ENCODE measurements at regions not wholly inside any gene's neighbourhood (a gene's known extent, or its start where the extent isn't known, plus 50 kb on each side); places are given as distances from the start of the nearest gene placed in this dataset.
"Not testable (repeated sequence)": the region's sequence is repeated elsewhere in the genome, so short reads cannot be mapped to it uniquely, and the experiment has no call there.

GRCh38 chr2:154507186-154507585, 191.3 kb upstream of the KCNJ3 start:
- no peaks in the 10 kb centered on the region for H3K27me3 Mint-ChIP-seq
- H3K4me3 Mint-ChIP-seq: no peak overlapping the region
- H3K9me3 Mint-ChIP-seq: peaks cover 2% of the 10 kb centered on the region
- H3K4me1 Mint-ChIP-seq: no peaks in the 10 kb centered on the region
- H3K27ac Mint-ChIP-seq: no peak overlapping the region
- CTCF ChIA-PET: no interaction called here
- no peak for DNase-seq
- no peaks in the 10 kb centered on the region for H3K36me3 Mint-ChIP-seq

GRCh38 chr2:154518872-154519271, 179.6 kb upstream of the KCNJ3 start:
- H3K36me3 Mint-ChIP-seq: no peaks in the 10 kb centered on the region
- DNase-seq: no peak
- no peaks in the 10 kb centered on the region for H3K4me1 Mint-ChIP-seq
- peaks cover 2% of the 10 kb centered on the region for H3K9me3 Mint-ChIP-seq
- CTCF ChIA-PET: no interaction called here
- H3K4me3 Mint-ChIP-seq: no peak overlapping the region
- H3K27me3 Mint-ChIP-seq: no peaks in the 10 kb centered on the region
- H3K27ac Mint-ChIP-seq: no peak overlapping the region

DNA sequence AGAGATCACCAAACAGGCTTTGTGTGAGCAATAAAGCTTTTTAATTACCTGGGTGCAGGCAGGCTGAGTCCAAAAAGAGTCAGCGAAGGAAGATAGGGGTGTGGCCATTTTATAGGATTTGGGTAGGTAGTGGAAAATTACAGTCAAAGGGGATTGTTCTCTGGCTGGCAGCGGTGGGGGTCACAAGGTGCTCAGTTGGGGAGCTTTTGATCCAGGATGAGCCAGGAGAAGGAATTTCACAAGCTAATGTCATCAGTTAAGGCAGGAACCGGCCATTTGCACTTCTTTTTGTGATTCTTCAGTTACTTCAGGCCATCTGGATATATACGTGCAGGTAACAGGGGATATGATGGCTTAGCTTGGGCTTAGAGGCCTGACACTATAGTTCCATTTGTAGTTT, 177.5 kb upstream of the KCNJ3 start:
- H3K4me1 Mint-ChIP-seq, H3K27me3 Mint-ChIP-seq, CTCF ChIA-PET, DNase-seq, H3K9me3 Mint-ChIP-seq, H3K36me3 Mint-ChIP-seq, H3K27ac Mint-ChIP-seq, H3K4me3 Mint-ChIP-seq: not testable (repeated sequence)

DNA sequence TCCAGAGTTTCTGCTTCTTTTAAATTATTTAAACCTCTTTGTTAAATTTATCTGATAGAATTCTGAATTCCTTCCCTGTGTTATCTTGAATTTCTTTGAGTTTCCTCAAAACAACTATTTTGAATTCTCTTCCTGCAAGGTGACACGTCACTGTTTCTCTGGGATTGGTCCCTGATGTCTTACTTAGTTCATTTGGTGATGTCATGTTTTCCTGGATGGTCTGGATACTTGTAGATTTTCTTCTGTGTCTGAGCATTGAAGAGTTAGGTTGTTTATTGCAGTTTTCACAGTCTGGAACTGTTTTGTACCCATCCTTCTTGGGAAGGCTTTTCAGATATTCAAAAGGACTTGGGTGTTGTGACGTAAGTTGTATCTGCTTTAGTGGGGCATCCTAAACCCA, 172.3 kb upstream of the KCNJ3 start:
- Mint-ChIP-seq H3K27me3 (no peaks in the 10 kb centered on the region), H3K4me3 (no peak overlapping the region), H3K27ac (no peak overlapping the region), H3K4me1 (no peaks in the 10 kb centered on the region), H3K9me3 (no peaks in the 10 kb centered on the region), H3K36me3 (no peaks in the 10 kb centered on the region)
- DNase-seq: no peak
- CTCF ChIA-PET: no interaction called here

GRCh38 chr2:154527962-154528361, 170.5 kb upstream of the KCNJ3 start:
- Mint-ChIP-seq H3K36me3 (no peaks in the 10 kb centered on the region), H3K9me3 (no peaks in the 10 kb centered on the region), H3K27me3 (no peaks in the 10 kb centered on the region), H3K4me3 (no peak overlapping the region), H3K27ac (no peak overlapping the region), H3K4me1 (no peaks in the 10 kb centered on the region)
- no peak for DNase-seq
- CTCF ChIA-PET: interaction anchor here (0.6 kb wide), 1 partner anchor 899 kb away, joined by 3 read pairs; no protein-coding TSS in a partner anchor

DNA sequence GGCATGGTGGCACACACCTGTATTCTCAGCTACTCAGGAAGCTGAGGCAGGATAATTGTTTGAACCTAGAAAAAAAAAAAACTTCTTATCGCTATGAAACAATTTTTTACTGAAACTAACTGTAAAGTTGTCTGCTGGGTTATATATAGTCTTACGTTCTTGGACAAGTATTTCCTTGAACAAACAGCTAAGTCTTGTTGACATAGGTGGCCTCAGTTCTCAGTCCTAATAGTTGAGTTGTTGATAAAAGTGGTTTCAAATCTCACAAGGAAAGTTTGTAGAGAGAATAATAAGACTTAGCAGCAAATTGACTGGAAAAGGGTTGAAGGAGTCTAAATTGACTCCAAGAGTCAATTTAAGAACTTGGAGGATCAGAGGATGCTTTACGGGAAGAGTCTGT, 166.5 kb upstream of the KCNJ3 start:
- Mint-ChIP-seq H3K27me3 (no peaks in the 10 kb centered on the region), H3K4me3 (no peak overlapping the region), H3K36me3 (no peaks in the 10 kb centered on the region), H3K4me1 (no peaks in the 10 kb centered on the region), H3K9me3 (peaks cover 3% of the 10 kb centered on the region), H3K27ac (no peak overlapping the region)
- CTCF ChIA-PET: no interaction called here
- DNase-seq: no peak

DNA sequence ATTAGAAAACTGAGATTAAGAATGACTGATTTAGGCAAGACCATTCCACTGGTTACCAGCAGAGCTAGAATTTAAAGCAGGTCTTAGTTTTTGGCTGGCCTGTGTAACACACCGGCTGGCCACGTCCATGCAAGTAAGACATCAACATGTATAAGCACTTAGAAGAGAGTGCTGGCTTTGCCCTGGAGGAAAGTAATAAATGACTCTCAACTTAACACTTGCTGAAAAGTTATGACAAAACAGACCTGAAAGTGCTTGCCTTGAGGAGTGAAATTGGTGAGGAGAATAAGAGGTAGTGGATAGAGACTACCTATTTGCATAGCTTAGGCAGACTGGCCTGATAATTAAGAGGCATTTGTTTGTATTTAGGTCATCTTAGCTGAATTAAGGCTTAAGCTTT, 165.7 kb upstream of the KCNJ3 start:
- Mint-ChIP-seq H3K27ac (no peak overlapping the region), H3K27me3 (no peaks in the 10 kb centered on the region), H3K9me3 (peaks cover 3% of the 10 kb centered on the region), H3K4me3 (no peak overlapping the region), H3K4me1 (no peaks in the 10 kb centered on the region), H3K36me3 (no peaks in the 10 kb centered on the region)
- CTCF ChIA-PET: no interaction called here
- no peak for DNase-seq

DNA sequence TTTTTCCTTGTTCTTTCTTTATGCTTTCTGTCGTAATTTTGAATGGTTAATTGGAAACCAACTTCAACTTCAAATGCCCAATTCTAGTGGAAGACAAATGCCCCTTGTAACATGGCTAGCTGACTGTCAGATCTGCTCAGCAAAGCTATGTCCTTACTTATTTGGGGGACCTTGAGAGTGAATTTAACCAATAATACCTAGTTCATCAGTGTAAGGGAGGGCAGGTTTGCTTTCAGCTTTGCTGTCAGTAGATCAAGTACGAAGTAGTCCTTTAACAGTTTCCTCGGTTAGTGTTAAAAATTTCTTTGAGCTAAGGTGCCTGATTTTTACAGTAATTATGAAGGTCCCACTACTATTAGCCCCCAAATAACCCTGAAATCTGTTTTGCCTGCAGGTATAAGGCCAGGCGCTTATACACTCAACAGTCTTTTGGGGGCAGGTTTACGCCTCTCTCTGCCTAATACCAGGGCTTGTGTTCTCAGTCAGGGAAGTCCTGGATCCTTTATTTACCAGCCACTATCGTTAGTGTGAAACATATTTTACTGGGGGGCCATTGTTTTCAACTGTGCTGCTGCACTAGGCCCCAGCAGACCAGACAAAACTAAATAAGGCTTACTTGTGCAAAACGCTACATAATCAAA, 165.1 kb upstream of the KCNJ3 start:
- Mint-ChIP-seq H3K27me3 (no peaks in the 10 kb centered on the region), H3K4me1 (no peaks in the 10 kb centered on the region), H3K4me3 (no peak overlapping the region), H3K27ac (no peak overlapping the region), H3K36me3 (no peaks in the 10 kb centered on the region), H3K9me3 (peaks cover 3% of the 10 kb centered on the region)
- DNase-seq: no peak
- CTCF ChIA-PET: no interaction called here

GRCh38 chr2:154537024-154537423, 161.5 kb upstream of the KCNJ3 start:
- H3K4me1 Mint-ChIP-seq: no peaks in the 10 kb centered on the region
- H3K27ac Mint-ChIP-seq: no peak overlapping the region
- no peak overlapping the region for H3K4me3 Mint-ChIP-seq
- CTCF ChIA-PET: no interaction called here
- H3K9me3 Mint-ChIP-seq: peaks cover 3% of the 10 kb centered on the region
- H3K27me3 Mint-ChIP-seq: no peaks in the 10 kb centered on the region
- no peak for DNase-seq
- H3K36me3 Mint-ChIP-seq: no peaks in the 10 kb centered on the region

GRCh38 chr2:154537843-154538450, 160.5 kb upstream of the KCNJ3 start:
- no peak for DNase-seq
- CTCF ChIA-PET: no interaction called here
- Mint-ChIP-seq H3K36me3 (no peaks in the 10 kb centered on the region), H3K4me3 (no peak overlapping the region), H3K27me3 (no peaks in the 10 kb centered on the region), H3K9me3 (peaks cover 3% of the 10 kb centered on the region), H3K27ac (no peak overlapping the region), H3K4me1 (no peaks in the 10 kb centered on the region)

DNA sequence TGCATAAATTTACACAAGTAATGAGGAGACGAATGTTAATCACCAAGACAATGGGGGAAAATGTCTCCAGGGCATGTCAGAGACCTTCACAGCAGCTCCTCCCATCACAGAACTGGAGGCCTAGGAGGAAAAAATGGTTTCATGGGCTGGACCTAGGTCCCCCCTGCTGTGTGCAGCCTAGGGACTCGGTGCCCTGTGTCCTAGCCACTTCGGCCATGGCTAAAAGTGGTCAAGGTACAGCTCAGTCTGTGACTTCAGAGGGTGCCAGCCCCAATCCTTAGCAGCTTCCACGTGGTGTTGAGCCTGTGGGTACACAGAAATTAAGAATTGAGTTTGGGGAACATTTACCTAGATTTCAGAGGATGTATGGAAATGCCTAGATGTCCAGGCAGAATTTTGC, 152.2 kb upstream of the KCNJ3 start:
- CTCF ChIA-PET: no interaction called here
- H3K4me3 Mint-ChIP-seq: no peak overlapping the region

DNA sequence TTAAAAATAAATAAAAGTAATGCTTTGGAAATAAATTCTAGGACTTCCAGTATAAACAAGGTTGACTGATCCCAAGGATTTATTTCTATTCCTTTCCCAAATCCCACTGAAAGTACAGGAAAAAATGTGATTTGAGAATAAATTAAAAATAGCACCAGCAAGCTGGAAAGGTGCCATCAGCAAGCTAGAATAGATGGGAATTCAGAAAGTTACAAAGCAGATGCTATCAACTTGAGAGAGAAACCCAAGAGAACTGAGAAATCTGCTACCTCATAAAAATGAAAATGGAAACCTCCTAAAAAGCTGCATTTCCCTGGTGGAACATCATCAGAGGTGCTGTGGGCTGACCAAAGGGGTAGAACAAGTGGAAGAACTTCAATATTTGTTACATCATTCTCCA, 148.6 kb upstream of the KCNJ3 start:
- CTCF ChIA-PET: no interaction called here
- no peaks in the 10 kb centered on the region for H3K4me1 Mint-ChIP-seq
- H3K36me3 Mint-ChIP-seq: no peaks in the 10 kb centered on the region
- H3K9me3 Mint-ChIP-seq: peaks cover 4% of the 10 kb centered on the region
- no peaks in the 10 kb centered on the region for H3K27me3 Mint-ChIP-seq
- H3K27ac Mint-ChIP-seq: no peak overlapping the region
- no peak for DNase-seq
- no peak overlapping the region for H3K4me3 Mint-ChIP-seq

More for the DNA sequence above, 152.2 kb upstream of the KCNJ3 start:
- H3K9me3 Mint-ChIP-seq: peaks cover 4% of the 10 kb centered on the region
- H3K36me3 Mint-ChIP-seq: no peaks in the 10 kb centered on the region
- H3K4me1 Mint-ChIP-seq: no peaks in the 10 kb centered on the region
- no peak for DNase-seq
- H3K27me3 Mint-ChIP-seq: no peaks in the 10 kb centered on the region
- H3K27ac Mint-ChIP-seq: no peak overlapping the region

DNA sequence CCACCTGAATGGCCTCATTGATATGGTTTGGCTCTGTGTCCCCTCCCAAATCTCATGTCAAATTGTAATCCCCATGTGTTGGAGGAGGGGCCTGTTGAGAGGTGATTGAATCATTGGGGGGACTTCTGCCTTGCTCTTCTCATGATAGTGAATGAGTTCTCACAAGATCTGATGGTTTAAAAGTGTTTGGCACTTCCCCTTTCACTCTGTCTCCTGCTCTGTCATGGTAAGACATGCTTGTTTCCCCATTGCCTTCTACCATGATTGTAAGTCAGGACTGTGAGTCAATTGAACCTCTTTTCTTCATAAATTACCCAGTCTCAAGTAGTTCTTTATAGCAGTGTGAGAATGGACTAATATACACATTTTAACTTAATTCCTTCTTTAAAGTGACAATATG, 146.8 kb upstream of the KCNJ3 start:
- Mint-ChIP-seq H3K4me3 (no peak overlapping the region), H3K27ac (no peak overlapping the region), H3K36me3 (no peaks in the 10 kb centered on the region), H3K27me3 (no peaks in the 10 kb centered on the region), H3K9me3 (no peaks in the 10 kb centered on the region), H3K4me1 (no peaks in the 10 kb centered on the region)
- DNase-seq: no peak
- CTCF ChIA-PET: no interaction called here

DNA sequence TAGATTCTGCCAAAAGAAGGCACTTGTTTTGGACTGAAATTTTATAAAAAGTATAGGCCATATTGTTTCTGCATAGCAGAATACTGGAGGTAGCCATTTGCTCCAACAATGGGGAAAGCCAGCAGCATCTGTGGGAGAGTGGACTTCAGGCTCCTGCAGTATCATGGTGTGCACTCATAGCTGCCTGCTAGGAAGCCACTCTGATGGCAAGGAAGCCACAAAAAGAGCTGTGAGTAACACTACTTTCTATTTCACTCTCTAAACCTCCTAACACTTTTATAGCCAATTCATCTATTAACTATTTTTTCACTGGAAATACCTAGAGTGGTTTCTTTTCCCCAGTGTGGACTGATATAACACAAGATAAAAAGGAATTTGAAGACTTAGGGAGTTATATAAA, 144.4 kb upstream of the KCNJ3 start:
- DNase-seq: no peak
- Mint-ChIP-seq H3K9me3 (no peaks in the 10 kb centered on the region), H3K4me3 (no peak overlapping the region), H3K36me3 (no peaks in the 10 kb centered on the region), H3K27me3 (no peaks in the 10 kb centered on the region), H3K4me1 (no peaks in the 10 kb centered on the region), H3K27ac (no peak overlapping the region)
- CTCF ChIA-PET: no interaction called here

GRCh38 chr2:154555710-154556109, 142.8 kb upstream of the KCNJ3 start:
- H3K4me3 Mint-ChIP-seq: no peak overlapping the region
- CTCF ChIA-PET: no interaction called here
- DNase-seq: no peak
- H3K36me3 Mint-ChIP-seq: no peaks in the 10 kb centered on the region
- H3K4me1 Mint-ChIP-seq: no peaks in the 10 kb centered on the region
- no peaks in the 10 kb centered on the region for H3K27me3 Mint-ChIP-seq
- no peaks in the 10 kb centered on the region for H3K9me3 Mint-ChIP-seq
- no peak overlapping the region for H3K27ac Mint-ChIP-seq

DNA sequence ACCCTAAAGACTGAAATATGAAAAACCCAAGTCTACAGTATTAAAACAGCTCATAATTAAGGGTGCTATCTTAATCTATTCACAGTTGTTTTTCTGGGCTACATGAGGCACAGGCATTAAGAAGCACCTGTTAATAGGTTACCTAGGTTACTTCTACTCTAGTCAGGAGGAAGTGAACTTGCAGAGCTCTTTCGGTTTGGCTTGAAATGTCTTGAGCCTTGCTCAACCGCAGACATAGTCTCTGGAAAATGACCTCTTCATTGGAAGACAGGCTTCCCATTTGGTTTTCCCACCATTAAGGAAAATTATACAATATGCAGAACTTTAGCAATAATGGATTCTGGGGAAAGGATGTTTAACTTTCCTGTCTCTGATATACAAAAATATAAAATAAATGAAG, 142.3 kb upstream of the KCNJ3 start:
- no peaks in the 10 kb centered on the region for H3K27me3 Mint-ChIP-seq
- no peaks in the 10 kb centered on the region for H3K4me1 Mint-ChIP-seq
- no peaks in the 10 kb centered on the region for H3K9me3 Mint-ChIP-seq
- no peak for DNase-seq
- CTCF ChIA-PET: no interaction called here
- no peaks in the 10 kb centered on the region for H3K36me3 Mint-ChIP-seq
- no peak overlapping the region for H3K4me3 Mint-ChIP-seq
- H3K27ac Mint-ChIP-seq: no peak overlapping the region

All from activated naive CD4-positive, alpha-beta T cell treated with anti-CD3 and anti-CD28 coated beads, Interleukin-2, amount 10 ng/mL, durations not matched to agents 7 days and 5 days (primary cell).